GM12891 (cell line): ENCODE measurements at regions not wholly inside any gene's neighbourhood (a gene's known extent, or its start where the extent isn't known, plus 50 kb on each side); places are given as distances from the start of the nearest gene placed in this dataset.

Experiments used
- POLR2A ChIP-seq: IDR thresholded peaks from 2 replicates; pipeline ENCODE4 v1.6.1; 2011; ENCODE audit warnings: low read depth, low read length, control low read depth
- POLR2AphosphoS5 ChIP-seq: IDR thresholded peaks from 2 replicates; pipeline ENCODE4 v1.6.1; 2011; ENCODE audit warnings: low read depth, low read length, control low read depth
- SPI1 ChIP-seq: IDR thresholded peaks from 2 replicates; pipeline ENCODE4 v1.6.1; 2011; ENCODE audit warnings: low read depth, low read length, control low read depth
- TAF1 ChIP-seq: IDR thresholded peaks from 2 replicates; pipeline ENCODE4 v1.6.1; 2011; ENCODE audit warnings: low read depth, low read length, control low read depth

- TF ChIP-seq POLR2A (no peak), TAF1 (no peak), POLR2AphosphoS5 (no peak), SPI1 (no peak)
Observed at GRCh38 chr4:14169460-14169859, 541.9 kb upstream of the BOD1L1 start.
